ENCODE measurements at regions not wholly inside any gene's neighbourhood (a gene's known extent, or its start where the extent isn't known, plus 50 kb on each side); places are given as distances from the start of the nearest gene placed in this dataset.

GRCh38 chr14:43012817-43013216 lies 1406.1 kb downstream of the LRFN5 start:
- H3K9me3 ChIP-seq (ENCODE audit: control insufficient read depth, insufficient read depth, low read length): peaks cover 4% of the 10 kb centered on the region; the same call in 1 of the 2 replicates
- TF ChIP-seq, protein P1, sequence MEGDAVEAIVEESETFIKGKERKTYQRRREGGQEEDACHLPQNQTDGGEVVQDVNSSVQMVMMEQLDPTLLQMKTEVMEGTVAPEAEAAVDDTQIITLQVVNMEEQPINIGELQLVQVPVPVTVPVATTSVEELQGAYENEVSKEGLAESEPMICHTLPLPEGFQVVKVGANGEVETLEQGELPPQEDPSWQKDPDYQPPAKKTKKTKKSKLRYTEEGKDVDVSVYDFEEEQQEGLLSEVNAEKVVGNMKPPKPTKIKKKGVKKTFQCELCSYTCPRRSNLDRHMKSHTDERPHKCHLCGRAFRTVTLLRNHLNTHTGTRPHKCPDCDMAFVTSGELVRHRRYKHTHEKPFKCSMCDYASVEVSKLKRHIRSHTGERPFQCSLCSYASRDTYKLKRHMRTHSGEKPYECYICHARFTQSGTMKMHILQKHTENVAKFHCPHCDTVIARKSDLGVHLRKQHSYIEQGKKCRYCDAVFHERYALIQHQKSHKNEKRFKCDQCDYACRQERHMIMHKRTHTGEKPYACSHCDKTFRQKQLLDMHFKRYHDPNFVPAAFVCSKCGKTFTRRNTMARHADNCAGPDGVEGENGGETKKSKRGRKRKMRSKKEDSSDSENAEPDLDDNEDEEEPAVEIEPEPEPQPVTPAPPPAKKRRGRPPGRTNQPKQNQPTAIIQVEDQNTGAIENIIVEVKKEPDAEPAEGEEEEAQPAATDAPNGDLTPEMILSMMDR (IDR thresholded peaks at IDR 0.05; ENCODE audit: low read depth, low read length): no peak
- H3K27me3 ChIP-seq (ENCODE audit: control insufficient read depth, insufficient read depth, low read length): no peaks in the 10 kb centered on the region
- H3K4me3 ChIP-seq (ENCODE audit: low read depth, low read length): no peak overlapping the region
- CTCF ChIA-PET: interaction anchor here (0.5 kb wide), 1 partner anchor 1403 kb away, joined by 3 read pairs; no protein-coding TSS in a partner anchor
- no peak overlapping the region for H3K27ac ChIP-seq (ENCODE audit: low read depth, low read length)
- POLR2A ChIA-PET: no interaction called here
- no peak for DNase-seq (ENCODE audit: low read depth, low spot score)

GRCh38 chr14:43005807-43006206 lies 1399.1 kb downstream of the LRFN5 start:
- ChIA-PET CTCF (interaction anchor here (0.5 to 1.8 kb wide), 10 partner anchors 10 to 908 kb away, joined by 3 to 7 read pairs (median 4); no protein-coding TSS in a partner anchor), POLR2A (no interaction called here)
- Histone ChIP-seq H3K27me3 (ENCODE audit: control insufficient read depth, insufficient read depth, low read length) (no peaks in the 10 kb centered on the region), H3K9me3 (ENCODE audit: control insufficient read depth, insufficient read depth, low read length) (peaks cover 23% of the 10 kb centered on the region; the same call in 1 of the 2 replicates), H3K4me3 (ENCODE audit: low read depth, low read length) (no peak overlapping the region), H3K27ac (ENCODE audit: low read depth, low read length) (no peak overlapping the region)
- TF ChIP-seq, protein P1 (IDR thresholded peaks at IDR 0.05; ENCODE audit: low read depth, low read length): peak; percentile 58
- DNase-seq (ENCODE audit: low read depth, low spot score): no peak

GRCh38 chr14:43003845-43004244 lies 1397.2 kb downstream of the LRFN5 start:
- ChIA-PET POLR2A (no interaction called here), CTCF (no interaction called here)
- no peak overlapping the region for H3K27ac ChIP-seq (ENCODE audit: low read depth, low read length)
- TF ChIP-seq, protein P1 (IDR thresholded peaks at IDR 0.05; ENCODE audit: low read depth, low read length): no peak
- H3K4me3 ChIP-seq (ENCODE audit: low read depth, low read length): no peak overlapping the region
- H3K27me3 ChIP-seq (ENCODE audit: control insufficient read depth, insufficient read depth, low read length): no peaks in the 10 kb centered on the region
- H3K9me3 ChIP-seq (ENCODE audit: control insufficient read depth, insufficient read depth, low read length): peaks cover 22% of the 10 kb centered on the region; the same call in 1 of the 2 replicates
- no peak for DNase-seq (ENCODE audit: low read depth, low spot score)

- Histone ChIP-seq H3K27ac (ENCODE audit: low read depth, low read length) (no peak overlapping the region), H3K27me3 (ENCODE audit: control insufficient read depth, insufficient read depth, low read length) (no peaks in the 10 kb centered on the region), H3K4me3 (ENCODE audit: low read depth, low read length) (no peak overlapping the region), H3K9me3 (ENCODE audit: control insufficient read depth, insufficient read depth, low read length) (peaks cover 19% of the 10 kb centered on the region; the same call in 1 of the 2 replicates)
- no peak for DNase-seq (ENCODE audit: low read depth, low spot score)
- POLR2A ChIA-PET: no interaction called here
- TF ChIP-seq, protein P1 (IDR thresholded peaks at IDR 0.05; ENCODE audit: low read depth, low read length): no peak
- CTCF ChIA-PET: no interaction called here
These were observed 1395.1 kb downstream of the LRFN5 start for GRCh38 chr14:43001731-43002130.

DNA sequence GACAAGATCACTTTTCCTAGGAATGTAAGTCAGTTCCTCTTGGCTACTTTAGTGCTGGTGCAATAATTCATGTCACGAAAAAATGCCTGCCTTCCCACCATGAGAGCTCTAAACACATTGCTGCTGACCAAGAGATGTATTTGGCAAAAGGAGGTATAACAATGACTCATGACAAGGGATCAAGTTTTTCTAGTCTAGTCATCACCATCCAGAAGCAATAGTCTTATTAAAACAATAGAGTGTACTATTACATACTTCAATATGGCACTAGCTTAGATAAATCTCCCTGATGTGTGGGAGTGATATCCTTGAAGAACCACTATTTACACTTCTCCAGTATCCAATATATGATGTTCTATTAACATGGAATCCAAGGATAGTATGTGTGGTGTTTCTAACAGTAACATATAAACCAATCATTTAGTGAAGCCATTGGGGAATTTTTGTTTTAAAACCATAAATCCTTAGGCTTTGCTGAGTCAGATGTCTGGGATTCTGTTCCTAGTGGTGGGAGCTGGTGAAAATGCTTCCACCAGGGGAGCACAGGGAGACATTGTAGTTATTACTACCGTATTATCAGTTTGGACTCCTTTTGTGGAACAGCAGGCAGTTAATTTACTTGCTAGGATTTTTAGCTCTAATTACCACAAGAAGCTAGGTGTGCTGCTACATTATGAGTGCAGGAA lies 1387.5 kb downstream of the LRFN5 start:
- DNase-seq (ENCODE audit: low read depth, low spot score): peak; percentile 80
- no peak overlapping the region for H3K4me3 ChIP-seq (ENCODE audit: low read depth, low read length)
- no peaks in the 10 kb centered on the region for H3K27me3 ChIP-seq (ENCODE audit: control insufficient read depth, insufficient read depth, low read length)
- POLR2A ChIA-PET: interaction anchor here (0.6 to 0.8 kb wide), 2 partner anchors 216 to 801 kb away, joined by 3 to 5 read pairs; no protein-coding TSS in a partner anchor
- H3K27ac ChIP-seq (ENCODE audit: low read depth, low read length): no peak overlapping the region
- CTCF ChIA-PET: interaction anchor here (1.3 kb wide), 1 partner anchor 11 kb away, joined by 3 read pairs; no protein-coding TSS in a partner anchor
- TF ChIP-seq, protein P1 (IDR thresholded peaks at IDR 0.05; ENCODE audit: low read depth, low read length): peak; percentile 49
- no peaks in the 10 kb centered on the region for H3K9me3 ChIP-seq (ENCODE audit: control insufficient read depth, insufficient read depth, low read length)

Data from AG04450 (cell line).